Brain microvascular endothelial cell (primary cell): ENCODE measurements at regions not wholly inside any gene's neighbourhood (a gene's known extent, or its start where the extent isn't known, plus 50 kb on each side); places are given as distances from the start of the nearest gene placed in this dataset.

Experiments
- DNase-seq: peaks from one replicate; pipeline ENCODE4 v3.0.0-alpha.2; 2020
- H3K27ac ChIP-seq: fragments of 250-450 bp; sonication (Bioruptor Pico); 2 replicates; pipeline ENCODE4 v1.5.1; 2020; ENCODE audit warnings: mild to moderate bottlenecking, moderate library complexity
- H3K27me3 ChIP-seq: fragments of 250-450 bp; sonication (Bioruptor Pico); replicated peaks from 2 replicates; pipeline ENCODE4 v1.5.1; 2020; ENCODE audit warnings: mild to moderate bottlenecking
- H3K36me3 ChIP-seq: fragments of 250-450 bp; sonication (Bioruptor Pico); replicated peaks from 2 replicates; pipeline ENCODE4 v1.5.1; 2020; ENCODE audit warnings: mild to moderate bottlenecking
- H3K4me3 ChIP-seq: 2 replicates; pipeline ENCODE4 v1.5.1; 2011; ENCODE audit warnings: low read depth, mild to moderate bottlenecking, control low read depth, low read length, moderate library complexity
- CTCF ChIP-seq: IDR thresholded peaks from 2 replicates; pipeline ENCODE4 v1.5.1; 2011; ENCODE audit warnings: low read depth, mild to moderate bottlenecking, moderate library complexity, low read length, control low read depth, inconsistent platforms; ENCODE audit errors: missing control alignments
- in situ Hi-C: cut with HindIII; loops from 2 replicates; pipeline ENCODE4 v1.10.0; 2017; ENCODE audit warnings: low sequenced_read_pairs, low pct_ligation_motif_present

GRCh38 chr4:94115687-94116086 lies 92.0 kb upstream of the SMARCAD1 start:
- H3K27me3 ChIP-seq = no peaks in the 10 kb centered on the region
- no peak for TF ChIP-seq CTCF
- DNase-seq = no peak
- no peak overlapping the region for H3K4me3 ChIP-seq
- no peak overlapping the region for H3K27ac ChIP-seq
- no peaks in the 10 kb centered on the region for H3K36me3 ChIP-seq
- in situ Hi-C loops = no loop called here

GRCh38 chr4:94116842-94117241 lies 90.8 kb upstream of the SMARCAD1 start:
- Histone ChIP-seq H3K27me3 (no peaks in the 10 kb centered on the region), H3K4me3 (no peak overlapping the region), H3K27ac (no peak overlapping the region), H3K36me3 (no peaks in the 10 kb centered on the region)
- in situ Hi-C loops = no loop called here
- no peak for DNase-seq
- no peak for TF ChIP-seq CTCF

- TF ChIP-seq CTCF = peak; percentile 27
- no peaks in the 10 kb centered on the region for H3K36me3 ChIP-seq
- DNase-seq = no peak
- H3K4me3 ChIP-seq = no peak overlapping the region
- no peak overlapping the region for H3K27ac ChIP-seq
- in situ Hi-C loops = no loop called here
- no peaks in the 10 kb centered on the region for H3K27me3 ChIP-seq
These were observed 81.0 kb upstream of the SMARCAD1 start for GRCh38 chr4:94126669-94127068.

GRCh38 chr4:94127707-94128328 lies 79.8 kb upstream of the SMARCAD1 start:
- in situ Hi-C loops = no loop called here
- no peak overlapping the region for H3K27ac ChIP-seq
- H3K4me3 ChIP-seq = no peak overlapping the region
- peak; percentile 51 for TF ChIP-seq CTCF
- no peaks in the 10 kb centered on the region for H3K36me3 ChIP-seq
- H3K27me3 ChIP-seq = no peaks in the 10 kb centered on the region
- DNase-seq = no peak

- H3K27ac ChIP-seq = no peak overlapping the region
- no peaks in the 10 kb centered on the region for H3K36me3 ChIP-seq
- DNase-seq = peak; percentile 38
- no peak for TF ChIP-seq CTCF
- H3K4me3 ChIP-seq = no peak overlapping the region
- in situ Hi-C loops = no loop called here
- no peaks in the 10 kb centered on the region for H3K27me3 ChIP-seq
These were observed 76.5 kb upstream of the SMARCAD1 start for GRCh38 chr4:94131212-94131611.

GRCh38 chr4:94135701-94136100 lies 72.0 kb upstream of the SMARCAD1 start:
- in situ Hi-C loops = no loop called here

More at GRCh38 chr4:94135701-94136100, 72.0 kb upstream of the SMARCAD1 start:
- H3K4me3 ChIP-seq = no peak overlapping the region
- H3K27me3 ChIP-seq = no peaks in the 10 kb centered on the region
- no peak for TF ChIP-seq CTCF
- H3K27ac ChIP-seq = no peak overlapping the region
- no peak for DNase-seq
- H3K36me3 ChIP-seq = no peaks in the 10 kb centered on the region
